ENCODE measurements at regions not wholly inside any gene's neighbourhood (a gene's known extent, or its start where the extent isn't known, plus 50 kb on each side); places are given as distances from the start of the nearest gene placed in this dataset.

DNA sequence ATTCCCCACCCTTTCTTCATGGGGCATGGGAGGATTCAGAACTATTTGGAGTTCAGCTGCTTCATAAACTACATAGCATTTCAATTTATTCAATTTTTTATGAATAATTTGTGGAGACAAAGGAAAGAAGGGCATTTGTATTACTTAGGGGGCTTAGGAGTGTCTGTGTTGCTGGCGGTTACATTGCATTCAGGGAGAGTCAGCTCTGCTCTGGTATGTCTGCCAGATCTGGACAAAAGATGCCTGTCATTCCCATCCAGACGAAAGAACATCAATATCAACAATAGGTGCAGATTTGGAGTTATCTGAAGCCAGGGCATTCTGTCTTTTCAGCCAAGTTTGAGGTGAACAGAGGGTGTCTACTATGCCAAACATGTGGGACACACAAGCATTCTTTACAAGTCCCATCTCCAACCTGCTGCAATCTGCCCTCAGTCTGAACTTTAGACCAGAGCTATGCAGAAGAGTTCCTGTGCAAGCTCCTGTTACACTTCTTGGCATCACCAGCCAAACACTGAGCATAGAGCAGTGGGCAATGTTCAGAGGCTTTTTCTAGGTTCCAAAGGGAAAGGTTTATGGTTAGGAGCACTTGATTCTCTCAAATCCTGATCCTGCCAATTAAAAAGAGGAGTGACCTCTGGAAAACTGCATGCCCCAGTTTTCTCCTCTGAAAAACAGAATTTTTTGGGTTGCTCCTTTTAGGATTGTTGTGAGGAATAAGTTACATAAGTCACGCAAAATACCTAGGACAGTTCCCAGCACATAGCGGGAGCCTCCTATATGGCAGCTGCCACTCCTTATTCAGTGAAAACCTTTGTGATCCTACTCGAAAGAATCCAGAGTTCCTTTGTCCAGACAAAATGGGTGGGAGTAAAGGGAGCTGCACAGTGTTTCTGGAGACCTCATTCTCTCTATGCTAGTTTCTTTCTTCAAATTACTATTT, 719.5 kb upstream of the SLIT2 start:
- DNase-seq (ENCODE audit: insufficient read length, low spot score) (no peak), FAIRE-seq (no peak)
- no peak for TF ChIP-seq POLR2A (IDR thresholded peaks at IDR 0.05; ENCODE audit: low read depth, low read length)

DNA sequence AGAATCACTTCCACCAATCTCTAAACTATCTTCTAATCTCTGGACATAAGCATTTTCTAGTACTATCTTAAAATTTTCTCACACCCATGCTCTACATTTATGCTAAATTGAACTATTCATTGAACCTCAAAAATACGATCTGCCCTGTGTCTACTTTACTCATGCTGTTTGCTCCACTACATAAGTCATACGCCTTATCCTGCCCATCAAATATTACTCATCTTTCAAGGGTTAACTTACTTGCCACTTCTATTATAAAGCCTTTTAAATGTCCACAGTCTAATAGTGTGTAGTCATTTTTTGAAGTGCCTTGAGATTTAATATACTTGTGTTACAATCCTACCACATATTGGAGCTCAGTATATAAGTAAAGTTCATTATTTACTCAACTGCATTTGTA, 727.7 kb upstream of the SLIT2 start:
- FAIRE-seq, result no peak
- no peak for DNase-seq (ENCODE audit: insufficient read length, low spot score)
- no peak for TF ChIP-seq POLR2A (IDR thresholded peaks at IDR 0.05; ENCODE audit: low read depth, low read length)

DNA sequence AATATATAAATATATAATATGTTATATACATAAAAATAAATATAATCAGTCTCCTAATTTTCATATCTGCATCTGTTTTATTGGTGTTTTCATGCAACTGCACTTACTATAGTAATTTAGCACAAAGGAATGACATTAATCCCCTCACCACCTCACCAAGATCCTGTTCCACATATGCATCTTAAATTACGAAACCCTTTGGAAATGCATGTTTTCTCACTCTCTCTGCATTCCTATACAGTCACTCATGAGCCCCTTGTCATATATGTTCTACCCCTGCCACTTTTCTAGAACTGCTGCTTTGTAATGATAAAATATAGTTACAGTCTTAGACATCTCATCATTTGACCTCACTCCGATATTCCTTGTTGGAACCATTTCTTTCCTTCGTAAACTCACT, 728.7 kb upstream of the SLIT2 start:
- FAIRE-seq, result no peak
- no peak for TF ChIP-seq POLR2A (IDR thresholded peaks at IDR 0.05; ENCODE audit: low read depth, low read length)
- DNase-seq (ENCODE audit: insufficient read length, low spot score), result no peak

DNA sequence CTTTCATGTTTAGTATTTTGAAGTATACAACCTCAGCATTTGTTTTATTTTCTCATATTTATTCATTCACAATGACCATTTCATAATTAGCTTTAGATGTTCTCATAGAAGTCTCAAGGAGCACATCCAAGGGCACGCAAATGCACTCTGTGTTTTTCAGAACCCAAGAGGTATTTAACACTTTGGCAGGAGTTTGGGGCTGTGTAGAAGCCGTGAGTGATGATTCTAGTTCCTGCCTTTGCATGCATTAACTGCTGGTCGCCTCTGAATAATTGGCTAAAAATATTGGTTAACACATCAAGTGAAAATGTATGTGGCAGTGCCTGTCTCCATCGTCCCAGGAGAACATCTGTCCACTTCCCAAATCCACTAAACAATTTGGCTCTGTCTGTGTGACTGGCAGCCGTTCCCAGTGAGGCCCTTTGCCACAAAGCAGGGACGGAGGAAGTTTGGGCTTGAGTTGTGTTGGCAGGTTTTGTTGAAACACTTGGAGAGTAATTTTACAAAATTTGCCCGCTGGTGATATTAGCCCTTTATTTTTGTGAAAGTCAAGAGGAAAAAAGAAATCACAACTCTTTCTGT, 730.7 kb upstream of the SLIT2 start:
- DNase-seq (ENCODE audit: insufficient read length, low spot score) (no peak), FAIRE-seq (no peak)
- no peak for TF ChIP-seq POLR2A (IDR thresholded peaks at IDR 0.05; ENCODE audit: low read depth, low read length)

DNA sequence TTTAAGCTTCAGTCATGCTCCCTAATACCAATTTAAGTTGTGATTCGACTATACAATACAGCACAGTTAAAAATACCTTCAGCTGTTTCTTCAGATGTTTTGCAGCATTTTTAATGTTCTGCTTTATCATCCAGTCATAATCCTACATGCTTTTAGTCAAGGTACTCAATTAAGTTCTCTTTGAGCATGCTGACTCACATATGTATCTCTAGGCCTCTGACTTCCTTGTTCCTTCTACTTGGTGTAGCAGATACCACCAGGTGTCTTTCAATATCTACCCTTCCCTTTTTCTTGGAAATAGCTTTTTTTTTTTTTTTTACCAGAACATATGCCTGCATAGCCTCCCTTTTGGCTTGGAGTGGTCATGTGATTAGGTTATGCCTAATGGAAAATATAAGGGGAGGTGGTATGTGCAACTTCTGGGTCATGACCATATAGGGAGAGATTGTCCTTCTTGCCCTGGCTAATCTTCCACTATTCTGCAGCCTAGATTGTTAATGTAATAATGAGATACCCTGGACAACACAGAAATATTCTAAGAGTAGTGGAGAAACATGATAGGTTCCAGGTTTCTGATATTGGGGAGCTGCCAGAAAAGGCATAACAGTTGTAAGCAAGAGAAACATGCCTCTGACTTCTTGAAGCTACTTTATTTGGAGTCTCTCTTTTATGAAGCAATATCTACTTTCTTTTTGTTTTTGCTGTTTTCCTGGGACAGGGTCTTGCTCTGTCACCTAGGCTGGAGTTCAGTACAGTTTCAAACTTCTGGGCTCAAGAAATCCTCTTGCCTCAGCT, 737.2 kb upstream of the SLIT2 start:
- FAIRE-seq, result no peak
- TF ChIP-seq POLR2A (IDR thresholded peaks at IDR 0.05; ENCODE audit: low read depth, low read length), result no peak
- no peak for DNase-seq (ENCODE audit: insufficient read length, low spot score)

DNA sequence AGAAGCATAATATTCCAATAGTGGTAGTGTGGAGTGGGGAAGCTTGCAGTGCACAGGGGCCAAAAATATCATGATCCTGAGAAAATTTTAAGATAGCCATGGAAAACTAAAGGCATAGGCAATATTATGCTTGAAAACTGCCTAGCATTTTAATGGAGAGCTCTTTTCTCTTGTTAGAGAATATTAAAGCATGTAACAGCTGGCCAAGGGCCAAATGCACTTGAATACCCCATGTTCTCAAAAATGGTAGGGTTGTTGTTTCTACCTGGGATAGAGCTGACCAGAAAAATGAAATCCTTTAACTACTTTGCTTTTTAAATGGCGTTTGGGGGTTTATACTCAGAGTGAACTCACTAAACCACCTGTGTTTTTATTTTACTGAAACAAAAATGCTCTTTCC, 739.6 kb upstream of the SLIT2 start:
- no peak for FAIRE-seq
- no peak for TF ChIP-seq POLR2A (IDR thresholded peaks at IDR 0.05; ENCODE audit: low read depth, low read length)
- no peak for DNase-seq (ENCODE audit: insufficient read length, low spot score)

DNA sequence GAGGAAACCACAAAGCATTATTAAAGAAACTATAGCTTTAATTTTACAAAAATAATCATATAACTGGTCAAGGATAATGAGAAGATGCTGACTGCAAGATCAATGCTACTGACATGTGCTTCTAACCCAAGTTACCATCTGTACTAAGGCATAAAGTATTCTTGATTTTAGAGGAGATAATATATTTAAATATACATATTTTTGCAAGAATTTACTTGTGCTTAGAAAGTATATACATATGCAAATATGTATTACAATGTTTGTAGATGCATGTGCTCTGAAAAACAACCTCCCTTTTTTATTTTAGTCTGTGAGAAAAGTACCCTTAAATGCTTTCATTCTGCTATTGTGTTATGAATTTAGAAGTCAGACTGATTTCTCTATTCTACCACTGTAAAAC, 740.7 kb upstream of the SLIT2 start:
- TF ChIP-seq POLR2A (IDR thresholded peaks at IDR 0.05; ENCODE audit: low read depth, low read length), result no peak
- DNase-seq (ENCODE audit: insufficient read length, low spot score) (no peak), FAIRE-seq (no peak)

DNA sequence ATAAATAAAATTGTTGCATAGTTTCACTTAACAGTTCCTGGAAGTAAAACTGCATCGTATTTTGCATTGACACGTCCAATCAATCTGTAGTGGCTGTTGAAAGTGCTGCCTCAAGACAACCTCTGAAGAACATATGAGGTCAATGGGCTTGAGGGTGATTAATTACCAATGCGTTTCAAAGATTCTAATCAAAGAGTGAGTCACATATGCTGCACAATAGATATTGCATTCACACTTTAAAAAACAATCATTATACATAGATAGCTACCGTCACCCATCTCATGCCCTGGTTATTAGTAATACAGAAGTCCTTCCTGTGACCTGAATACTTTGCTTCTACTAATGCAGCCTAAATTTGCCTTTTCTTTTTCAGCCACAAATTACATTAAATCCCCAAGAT, 743.3 kb upstream of the SLIT2 start:
- DNase-seq (ENCODE audit: insufficient read length, low spot score), result no peak
- no peak for TF ChIP-seq POLR2A (IDR thresholded peaks at IDR 0.05; ENCODE audit: low read depth, low read length)
- FAIRE-seq, result no peak

DNA sequence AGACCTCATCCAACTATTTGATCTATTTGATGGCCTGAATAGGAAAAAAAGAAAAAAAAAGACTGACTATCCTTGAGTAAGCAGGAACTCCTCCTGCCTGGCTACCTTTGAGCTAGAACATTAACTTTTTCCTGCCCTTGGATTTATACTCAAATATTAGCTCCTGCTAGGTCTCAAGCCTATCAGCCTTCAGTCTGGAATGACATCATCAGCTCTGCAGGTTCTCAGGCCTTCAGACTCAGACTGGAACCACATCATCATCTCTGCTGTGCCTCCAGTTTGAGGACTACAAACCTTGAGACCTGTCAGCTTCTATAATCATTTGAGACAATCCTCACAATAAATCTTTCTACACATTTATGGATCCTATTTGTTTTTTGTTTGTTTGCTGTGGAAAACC, 754.0 kb upstream of the SLIT2 start:
- TF ChIP-seq POLR2A (IDR thresholded peaks at IDR 0.05; ENCODE audit: low read depth, low read length), result no peak
- FAIRE-seq, result no peak

DNA sequence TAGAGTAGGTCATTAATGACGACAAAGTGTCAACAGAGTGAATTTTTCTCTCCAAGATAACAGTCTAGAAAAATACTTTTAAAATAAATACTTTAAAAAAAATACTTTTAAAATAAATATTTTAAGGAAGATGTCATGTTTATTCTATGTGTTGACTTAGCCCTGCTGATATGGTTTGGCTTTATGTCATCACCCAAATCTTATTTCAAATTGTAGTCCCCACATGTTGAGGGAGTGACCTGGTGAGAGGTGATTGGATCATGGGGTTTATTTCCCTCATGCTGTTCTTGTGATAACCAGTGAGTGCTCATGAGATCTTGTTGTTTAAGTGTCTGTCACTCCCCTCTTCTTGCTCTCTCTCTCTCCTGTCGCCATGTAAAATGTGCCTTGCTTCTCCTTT, 754.9 kb upstream of the SLIT2 start:
- no peak for FAIRE-seq
- TF ChIP-seq POLR2A (IDR thresholded peaks at IDR 0.05; ENCODE audit: low read depth, low read length), result no peak
- DNase-seq (ENCODE audit: insufficient read length, low spot score), result no peak

More for the DNA sequence above, 754.0 kb upstream of the SLIT2 start:
- no peak for DNase-seq (ENCODE audit: insufficient read length, low spot score)

DNA sequence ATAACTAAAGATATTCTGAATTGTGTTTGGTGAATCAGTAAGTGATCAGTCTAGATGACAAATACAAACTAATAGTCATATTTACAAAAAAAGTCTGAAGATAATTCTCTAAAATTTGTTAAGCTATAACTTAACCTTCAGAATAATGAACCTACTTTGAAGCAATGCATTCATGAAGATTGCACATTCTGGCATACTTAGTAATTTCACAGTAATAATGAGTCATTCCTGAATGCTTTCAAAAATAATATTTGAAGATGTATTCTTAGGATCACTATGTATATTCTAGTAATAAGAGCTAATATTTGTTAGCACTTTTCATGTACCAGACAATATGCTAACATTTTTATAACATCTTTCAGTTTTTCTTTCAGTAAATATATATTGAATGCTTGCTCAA, 756.7 kb upstream of the SLIT2 start:
- no peak for FAIRE-seq
- DNase-seq (ENCODE audit: insufficient read length, low spot score), result no peak
- TF ChIP-seq POLR2A (IDR thresholded peaks at IDR 0.05; ENCODE audit: low read depth, low read length), result no peak

DNA sequence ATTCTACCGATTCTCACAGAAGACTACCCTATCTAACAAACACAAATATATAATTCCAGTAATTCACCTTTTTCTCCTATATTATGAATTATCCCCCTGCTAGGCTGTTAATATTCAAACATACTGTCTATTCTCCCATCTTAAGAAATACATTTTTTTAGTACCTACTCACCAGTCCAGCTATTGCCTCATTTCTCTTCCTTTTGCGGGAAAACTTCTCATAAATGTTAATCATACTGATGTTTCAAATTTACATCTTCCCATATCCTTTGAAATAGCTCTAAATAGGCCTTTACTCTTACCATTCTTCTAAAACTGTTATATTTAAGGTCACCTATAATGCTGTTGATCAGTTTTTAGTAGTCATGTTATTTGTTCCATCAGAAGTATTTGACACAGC, 759.1 kb upstream of the SLIT2 start:
- FAIRE-seq, result no peak
- no peak for DNase-seq (ENCODE audit: insufficient read length, low spot score)
- no peak for TF ChIP-seq POLR2A (IDR thresholded peaks at IDR 0.05; ENCODE audit: low read depth, low read length)

DNA sequence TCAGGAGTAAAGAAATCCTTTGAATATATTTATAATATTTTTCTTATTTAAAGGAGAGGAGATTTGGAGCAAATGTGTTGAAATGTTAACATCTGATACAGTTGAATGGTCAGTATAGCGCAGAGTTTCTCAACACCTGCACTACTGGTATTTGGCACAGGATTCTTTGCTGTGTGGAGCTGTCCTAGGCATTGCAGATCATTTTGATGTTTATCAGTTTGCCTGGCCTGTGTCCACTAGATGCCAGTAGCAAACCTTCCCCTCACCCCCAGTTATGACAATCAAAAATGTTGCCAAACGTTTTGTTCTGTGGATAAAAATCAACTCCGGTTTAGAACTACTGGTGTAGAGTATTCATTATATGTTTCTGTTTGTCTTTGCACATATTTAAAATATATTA, 765.3 kb upstream of the SLIT2 start:
- no peak for FAIRE-seq
- DNase-seq (ENCODE audit: insufficient read length, low spot score), result no peak
- no peak for TF ChIP-seq POLR2A (IDR thresholded peaks at IDR 0.05; ENCODE audit: low read depth, low read length)

DNA sequence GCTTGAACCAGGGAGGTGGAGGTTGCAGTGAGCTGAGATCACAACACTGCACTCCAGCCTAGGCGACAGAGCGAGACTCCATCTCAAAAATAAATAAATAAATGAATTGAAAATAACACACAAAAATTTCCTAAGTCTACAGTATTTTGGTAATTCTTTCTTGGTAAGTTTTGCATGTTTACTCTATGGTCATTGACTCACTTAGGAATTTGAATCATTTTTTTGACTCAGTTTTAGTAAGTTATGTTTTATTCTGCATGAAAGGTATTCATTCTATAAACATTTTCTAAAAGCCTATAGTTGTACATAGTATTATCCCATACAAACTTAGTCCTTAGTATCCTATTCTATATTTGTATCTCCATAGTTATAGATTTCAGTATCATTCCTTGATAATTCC, 772.9 kb upstream of the SLIT2 start:
- TF ChIP-seq POLR2A (IDR thresholded peaks at IDR 0.05; ENCODE audit: low read depth, low read length), result no peak
- DNase-seq (ENCODE audit: insufficient read length, low spot score) (no peak), FAIRE-seq (no peak)

Data from H54 (cell line).